IPS-15b (cell line): ENCODE measurements at regions not wholly inside any gene's neighbourhood (a gene's known extent, or its start where the extent isn't known, plus 50 kb on each side); places are given as distances from the start of the nearest gene placed in this dataset.

Experiments used
- H3K27me3 ChIP-seq: one replicate; pipeline ENCODE4 v1.6.1; 2013; ENCODE audit warnings: low read length; ENCODE audit not compliant: control insufficient read depth, insufficient read depth
- H3K36me3 ChIP-seq: one replicate; pipeline ENCODE4 v1.6.1; 2013; ENCODE audit warnings: low read length; ENCODE audit not compliant: control insufficient read depth, insufficient read depth
- H3K4me1 ChIP-seq: one replicate; pipeline ENCODE4 v1.6.1; 2013; ENCODE audit warnings: mild to moderate bottlenecking, low read length; ENCODE audit not compliant: control insufficient read depth, insufficient read depth
- H3K4me3 ChIP-seq: one replicate; pipeline ENCODE4 v1.5.1; 2013; ENCODE audit warnings: low read depth, low read length
- H3K9ac ChIP-seq: one replicate; pipeline ENCODE4 v1.6.1; 2013; ENCODE audit warnings: low read depth, mild to moderate bottlenecking, low read length
- H3K9me3 ChIP-seq: one replicate; pipeline ENCODE4 v1.6.1; 2013; ENCODE audit warnings: mild to moderate bottlenecking, low read length; ENCODE audit not compliant: control insufficient read depth, insufficient read depth

GRCh38 chr14:36006623-36007022, 169.9 kb downstream of the PTCSC3 start:
- H3K36me3 ChIP-seq, result no peaks in the 10 kb centered on the region
- peaks cover 25% of the 10 kb centered on the region for H3K4me1 ChIP-seq
- no peaks in the 10 kb centered on the region for H3K27me3 ChIP-seq
- H3K9ac ChIP-seq, result no peak overlapping the region
- H3K4me3 ChIP-seq, result no peak overlapping the region
- H3K9me3 ChIP-seq, result no peaks in the 10 kb centered on the region

GRCh38 chr14:36005670-36006069, 170.9 kb downstream of the PTCSC3 start:
- no peak overlapping the region for H3K9ac ChIP-seq
- H3K4me1 ChIP-seq, result peaks cover 22% of the 10 kb centered on the region
- H3K4me3 ChIP-seq, result no peak overlapping the region
- no peaks in the 10 kb centered on the region for H3K9me3 ChIP-seq
- no peaks in the 10 kb centered on the region for H3K36me3 ChIP-seq
- no peaks in the 10 kb centered on the region for H3K27me3 ChIP-seq

GRCh38 chr14:36001936-36002335, 174.6 kb downstream of the PTCSC3 start:
- Histone ChIP-seq H3K4me1 (peaks cover 15% of the 10 kb centered on the region), H3K27me3 (no peaks in the 10 kb centered on the region), H3K4me3 (no peak overlapping the region), H3K9me3 (no peaks in the 10 kb centered on the region), H3K9ac (no peak overlapping the region), H3K36me3 (no peaks in the 10 kb centered on the region)

GRCh38 chr14:35999294-35999693, 173.2 kb downstream of the BRMS1L start:
- Histone ChIP-seq H3K27me3 (no peaks in the 10 kb centered on the region), H3K36me3 (no peaks in the 10 kb centered on the region), H3K4me1 (peaks cover 11% of the 10 kb centered on the region), H3K9me3 (no peaks in the 10 kb centered on the region), H3K9ac (no peak overlapping the region), H3K4me3 (no peak overlapping the region)

GRCh38 chr14:35998303-35998702, 172.2 kb downstream of the BRMS1L start:
- peaks cover 13% of the 10 kb centered on the region for H3K4me1 ChIP-seq
- no peak overlapping the region for H3K9ac ChIP-seq
- no peaks in the 10 kb centered on the region for H3K9me3 ChIP-seq
- H3K27me3 ChIP-seq, result no peaks in the 10 kb centered on the region
- no peaks in the 10 kb centered on the region for H3K36me3 ChIP-seq
- H3K4me3 ChIP-seq, result no peak overlapping the region

GRCh38 chr14:35993684-35993960, 167.5 kb downstream of the BRMS1L start:
- peaks cover 13% of the 10 kb centered on the region for H3K4me1 ChIP-seq
- H3K36me3 ChIP-seq, result no peaks in the 10 kb centered on the region
- H3K9me3 ChIP-seq, result no peaks in the 10 kb centered on the region
- H3K27me3 ChIP-seq, result no peaks in the 10 kb centered on the region
- no peak overlapping the region for H3K9ac ChIP-seq
- no peak overlapping the region for H3K4me3 ChIP-seq

- no peak overlapping the region for H3K9ac ChIP-seq
- H3K27me3 ChIP-seq, result no peaks in the 10 kb centered on the region
- peaks cover 10% of the 10 kb centered on the region for H3K4me1 ChIP-seq
- H3K9me3 ChIP-seq, result no peaks in the 10 kb centered on the region
- H3K36me3 ChIP-seq, result no peaks in the 10 kb centered on the region
- no peak overlapping the region for H3K4me3 ChIP-seq
Observed at GRCh38 chr14:35992816-35993683, 166.9 kb downstream of the BRMS1L start.

GRCh38 chr14:35991356-35991755, 165.2 kb downstream of the BRMS1L start:
- no peak overlapping the region for H3K9ac ChIP-seq
- H3K4me1 ChIP-seq, result peaks cover 3% of the 10 kb centered on the region

GRCh38 chr14:35989736-35990135, 163.6 kb downstream of the BRMS1L start:
- no peaks in the 10 kb centered on the region for H3K36me3 ChIP-seq
- no peak overlapping the region for H3K9ac ChIP-seq
- H3K9me3 ChIP-seq, result no peaks in the 10 kb centered on the region
- no peak overlapping the region for H3K4me3 ChIP-seq
- peaks cover 3% of the 10 kb centered on the region for H3K4me1 ChIP-seq
- no peaks in the 10 kb centered on the region for H3K27me3 ChIP-seq

More at GRCh38 chr14:35991356-35991755, 165.2 kb downstream of the BRMS1L start:
- H3K27me3 ChIP-seq, result no peaks in the 10 kb centered on the region
- H3K36me3 ChIP-seq, result no peaks in the 10 kb centered on the region
- H3K4me3 ChIP-seq, result no peak overlapping the region
- H3K9me3 ChIP-seq, result no peaks in the 10 kb centered on the region

- H3K4me3 ChIP-seq, result no peak overlapping the region
Observed at GRCh38 chr14:35988972-35989690, 163.0 kb downstream of the BRMS1L start.

GRCh38 chr14:35988550-35988949, 162.4 kb downstream of the BRMS1L start:
- no peaks in the 10 kb centered on the region for H3K9me3 ChIP-seq
- no peak overlapping the region for H3K4me3 ChIP-seq
- H3K4me1 ChIP-seq, result peaks cover under 1% of the 10 kb centered on the region
- H3K9ac ChIP-seq, result no peak overlapping the region
- no peaks in the 10 kb centered on the region for H3K36me3 ChIP-seq
- H3K27me3 ChIP-seq, result no peaks in the 10 kb centered on the region

More at GRCh38 chr14:35988972-35989690, 163.0 kb downstream of the BRMS1L start:
- Histone ChIP-seq H3K27me3 (no peaks in the 10 kb centered on the region), H3K9me3 (no peaks in the 10 kb centered on the region), H3K4me1 (peaks cover 3% of the 10 kb centered on the region), H3K9ac (no peak overlapping the region), H3K36me3 (no peaks in the 10 kb centered on the region)

- Histone ChIP-seq H3K36me3 (no peaks in the 10 kb centered on the region), H3K27me3 (no peaks in the 10 kb centered on the region), H3K4me1 (no peaks in the 10 kb centered on the region), H3K4me3 (no peak overlapping the region), H3K9me3 (no peaks in the 10 kb centered on the region), H3K9ac (no peak overlapping the region)
Observed at GRCh38 chr14:35987731-35988130, 161.6 kb downstream of the BRMS1L start.
